GM23338 (cell line): ENCODE measurements at regions not wholly inside any gene's neighbourhood (a gene's known extent, or its start where the extent isn't known, plus 50 kb on each side); places are given as distances from the start of the nearest gene placed in this dataset.

ENCODE experiments used
- ATAC-seq: fragments of 200-7000 bp; cut with Tn5 transposase; 3 replicates; pipeline ENCODE4 v1.9.1; 2020
- DNase-seq: peaks from one replicate; pipeline ENCODE4 v3.0.0-alpha.2; 2015; ENCODE audit warnings: low spot score
- H2AFZ ChIP-seq: fragments of 200-600 bp; sonication (generic); 2 replicates; pipeline ENCODE4 v1.8.0; 2016; ENCODE audit warnings: antibody characterized with exemption, mild to moderate bottlenecking, moderate library complexity
- H3F3A ChIP-seq: fragments of 200-600 bp; sonication (generic); replicated peaks from 2 replicates; pipeline ENCODE4 v1.8.0; 2017; ENCODE audit warnings: antibody characterized with exemption, mixed run types, low read depth
- H3K27ac ChIP-seq: fragments of 200-600 bp; sonication (generic); 2 replicates; pipeline ENCODE4 v1.6.1; 2016; ENCODE audit warnings: low read depth
- H3K27me3 ChIP-seq: fragments of 200-600 bp; sonication (generic); 2 replicates; pipeline ENCODE4 v1.8.0; 2016; ENCODE audit warnings: mild to moderate bottlenecking, mixed run types, moderate library complexity; ENCODE audit not compliant: insufficient read depth
- H3K36me3 ChIP-seq: fragments of 200-600 bp; sonication (generic); 2 replicates; pipeline ENCODE4 v1.8.0; 2016; ENCODE audit warnings: mild to moderate bottlenecking; ENCODE audit not compliant: insufficient read depth
- H3K4me1 ChIP-seq: fragments of 200-600 bp; sonication (generic); 2 replicates; pipeline ENCODE4 v1.8.0; 2016; ENCODE audit warnings: mild to moderate bottlenecking, moderate library complexity; ENCODE audit not compliant: insufficient read depth
- H3K4me2 ChIP-seq: fragments of 200-600 bp; sonication (generic); 2 replicates; pipeline ENCODE4 v1.7.1; 2017; ENCODE audit warnings: mixed run types
- H3K4me3 ChIP-seq: fragments of 200-600 bp; sonication (generic); 2 replicates; pipeline ENCODE4 v1.6.1; 2016; ENCODE audit warnings: mixed run types
- H3K79me2 ChIP-seq: fragments of 200-600 bp; sonication (generic); replicated peaks from 2 replicates; pipeline ENCODE4 v1.8.0; 2017; ENCODE audit warnings: mild to moderate bottlenecking; ENCODE audit not compliant: insufficient read depth
- H3K9me2 ChIP-seq: fragments of 200-600 bp; sonication (generic); 2 replicates; pipeline ENCODE4 v1.8.0; 2017; ENCODE audit not compliant: insufficient read depth
- H4K20me1 ChIP-seq: fragments of 200-600 bp; sonication (generic); replicated peaks from 2 replicates; pipeline ENCODE4 v1.8.0; 2017; ENCODE audit warnings: mild to moderate bottlenecking; ENCODE audit not compliant: insufficient read depth
- H3K27ac Mint-ChIP-seq: 2 replicates; pipeline ENCODE4 v1.8.0; 2020; ENCODE audit warnings: inconsistent platforms, mild to moderate bottlenecking, moderate library complexity, mixed read lengths
- H3K27me3 Mint-ChIP-seq: 3 replicates; pipeline ENCODE4 v1.8.0; 2022; ENCODE audit warnings: low read depth, mild to moderate bottlenecking, moderate library complexity, mixed read lengths, inconsistent platforms; ENCODE audit not compliant: insufficient read depth, poor library complexity
- H3K36me3 Mint-ChIP-seq: 3 replicates; pipeline ENCODE4 v1.8.0; 2021; ENCODE audit warnings: low read depth, mild to moderate bottlenecking, inconsistent platforms, moderate library complexity, mixed read lengths
- H3K4me1 Mint-ChIP-seq: 3 replicates; pipeline ENCODE4 v1.8.0; 2020; ENCODE audit warnings: mild to moderate bottlenecking, inconsistent platforms, mixed read lengths
- H3K4me3 Mint-ChIP-seq: 3 replicates; pipeline ENCODE4 v1.8.0; 2021; ENCODE audit warnings: moderate library complexity, mild to moderate bottlenecking, inconsistent platforms, mixed read lengths
- H3K9me3 Mint-ChIP-seq: 3 replicates; pipeline ENCODE4 v1.8.0; 2020; ENCODE audit warnings: moderate library complexity, mild to moderate bottlenecking, inconsistent platforms, mixed read lengths
- CREB1 ChIP-seq: fragments of 250-450 bp; sonication (Bioruptor Pico); IDR thresholded peaks from 2 replicates; pipeline ENCODE4 v1.5.0; 2020; ENCODE audit warnings: low read depth, mild to moderate bottlenecking, moderate library complexity
- EZH2phosphoT487 ChIP-seq: fragments of 200-600 bp; sonication (generic); IDR thresholded peaks from one replicate; pipeline ENCODE4 v1.8.1; 2018; ENCODE audit warnings: antibody characterized with exemption; ENCODE audit not compliant: unreplicated experiment
- ZNF331 ChIP-seq: fragments of 250-450 bp; sonication (Bioruptor Pico); IDR thresholded peaks from 2 replicates; pipeline ENCODE4 v1.5.0; 2020; ENCODE audit warnings: low read depth, mild to moderate bottlenecking, moderate library complexity
- TF ChIP-seq, protein P1 (sequence below): IDR thresholded peaks from one replicate; pipeline ENCODE4 v1.6.1; 2018; ENCODE audit warnings: antibody characterized with exemption; ENCODE audit not compliant: unreplicated experiment
- TF ChIP-seq, protein P2 (sequence below): IDR thresholded peaks from 2 replicates; pipeline ENCODE4 v1.6.1; 2016; ENCODE audit warnings: antibody characterized with exemption
- TF ChIP-seq, protein P3 (sequence below): fragments of 250-450 bp; sonication (Bioruptor Pico); IDR thresholded peaks from 2 replicates; pipeline ENCODE4 v1.5.0; 2020; ENCODE audit warnings: mild to moderate bottlenecking, moderate library complexity

DNA sequence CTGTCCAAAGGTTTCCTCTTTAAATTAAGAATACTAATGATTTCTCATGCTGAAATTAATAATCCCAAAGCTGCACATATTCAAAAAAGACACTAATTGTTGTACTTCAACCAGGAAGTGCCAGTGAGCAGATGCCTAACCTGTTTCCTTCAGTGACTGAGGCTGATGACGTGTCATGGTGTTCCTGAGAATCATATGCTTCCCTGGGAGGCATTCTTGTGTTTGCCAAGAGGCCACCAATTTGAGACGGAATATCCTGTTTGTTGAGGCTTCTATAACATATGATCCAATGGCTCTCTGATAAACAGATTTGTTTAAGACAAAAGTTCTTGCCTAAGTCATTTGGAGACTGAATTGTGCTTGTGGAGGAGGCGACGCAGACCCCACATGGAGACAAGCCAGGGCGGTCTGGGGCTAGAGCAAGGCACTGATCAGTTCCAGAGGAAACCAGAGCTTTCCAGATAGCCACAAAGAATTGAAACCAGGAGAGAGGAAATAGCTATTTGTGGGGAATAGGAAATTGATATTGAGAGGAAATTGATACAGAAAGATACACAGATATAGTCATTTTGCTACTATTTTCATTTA, 66.4 kb upstream of the ZNF608 start:
- no peak overlapping the region for H3K27ac Mint-ChIP-seq
- no peak overlapping the region for H3K4me3 ChIP-seq
- no peaks in the 10 kb centered on the region for H3K79me2 ChIP-seq

More for the DNA sequence above, 66.4 kb upstream of the ZNF608 start:
- Mint-ChIP-seq H3K9me3 (no peaks in the 10 kb centered on the region), H3K36me3 (no peaks in the 10 kb centered on the region), H3K27me3 (peaks cover 4% of the 10 kb centered on the region), H3K4me1 (peaks cover 10% of the 10 kb centered on the region), H3K4me3 (no peak overlapping the region)
- DNase-seq = no peak
- TF ChIP-seq, protein P1, sequence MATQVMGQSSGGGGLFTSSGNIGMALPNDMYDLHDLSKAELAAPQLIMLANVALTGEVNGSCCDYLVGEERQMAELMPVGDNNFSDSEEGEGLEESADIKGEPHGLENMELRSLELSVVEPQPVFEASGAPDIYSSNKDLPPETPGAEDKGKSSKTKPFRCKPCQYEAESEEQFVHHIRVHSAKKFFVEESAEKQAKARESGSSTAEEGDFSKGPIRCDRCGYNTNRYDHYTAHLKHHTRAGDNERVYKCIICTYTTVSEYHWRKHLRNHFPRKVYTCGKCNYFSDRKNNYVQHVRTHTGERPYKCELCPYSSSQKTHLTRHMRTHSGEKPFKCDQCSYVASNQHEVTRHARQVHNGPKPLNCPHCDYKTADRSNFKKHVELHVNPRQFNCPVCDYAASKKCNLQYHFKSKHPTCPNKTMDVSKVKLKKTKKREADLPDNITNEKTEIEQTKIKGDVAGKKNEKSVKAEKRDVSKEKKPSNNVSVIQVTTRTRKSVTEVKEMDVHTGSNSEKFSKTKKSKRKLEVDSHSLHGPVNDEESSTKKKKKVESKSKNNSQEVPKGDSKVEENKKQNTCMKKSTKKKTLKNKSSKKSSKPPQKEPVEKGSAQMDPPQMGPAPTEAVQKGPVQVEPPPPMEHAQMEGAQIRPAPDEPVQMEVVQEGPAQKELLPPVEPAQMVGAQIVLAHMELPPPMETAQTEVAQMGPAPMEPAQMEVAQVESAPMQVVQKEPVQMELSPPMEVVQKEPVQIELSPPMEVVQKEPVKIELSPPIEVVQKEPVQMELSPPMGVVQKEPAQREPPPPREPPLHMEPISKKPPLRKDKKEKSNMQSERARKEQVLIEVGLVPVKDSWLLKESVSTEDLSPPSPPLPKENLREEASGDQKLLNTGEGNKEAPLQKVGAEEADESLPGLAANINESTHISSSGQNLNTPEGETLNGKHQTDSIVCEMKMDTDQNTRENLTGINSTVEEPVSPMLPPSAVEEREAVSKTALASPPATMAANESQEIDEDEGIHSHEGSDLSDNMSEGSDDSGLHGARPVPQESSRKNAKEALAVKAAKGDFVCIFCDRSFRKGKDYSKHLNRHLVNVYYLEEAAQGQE = no peak
- TF ChIP-seq CREB1 (CRISPR knock-in tag) (no peak), ZNF331 (CRISPR knock-in tag) (no peak), EZH2phosphoT487 (no peak)
- TF ChIP-seq, protein P2, sequence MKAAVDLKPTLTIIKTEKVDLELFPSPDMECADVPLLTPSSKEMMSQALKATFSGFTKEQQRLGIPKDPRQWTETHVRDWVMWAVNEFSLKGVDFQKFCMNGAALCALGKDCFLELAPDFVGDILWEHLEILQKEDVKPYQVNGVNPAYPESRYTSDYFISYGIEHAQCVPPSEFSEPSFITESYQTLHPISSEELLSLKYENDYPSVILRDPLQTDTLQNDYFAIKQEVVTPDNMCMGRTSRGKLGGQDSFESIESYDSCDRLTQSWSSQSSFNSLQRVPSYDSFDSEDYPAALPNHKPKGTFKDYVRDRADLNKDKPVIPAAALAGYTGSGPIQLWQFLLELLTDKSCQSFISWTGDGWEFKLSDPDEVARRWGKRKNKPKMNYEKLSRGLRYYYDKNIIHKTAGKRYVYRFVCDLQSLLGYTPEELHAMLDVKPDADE = no peak
- TF ChIP-seq, protein P3, sequence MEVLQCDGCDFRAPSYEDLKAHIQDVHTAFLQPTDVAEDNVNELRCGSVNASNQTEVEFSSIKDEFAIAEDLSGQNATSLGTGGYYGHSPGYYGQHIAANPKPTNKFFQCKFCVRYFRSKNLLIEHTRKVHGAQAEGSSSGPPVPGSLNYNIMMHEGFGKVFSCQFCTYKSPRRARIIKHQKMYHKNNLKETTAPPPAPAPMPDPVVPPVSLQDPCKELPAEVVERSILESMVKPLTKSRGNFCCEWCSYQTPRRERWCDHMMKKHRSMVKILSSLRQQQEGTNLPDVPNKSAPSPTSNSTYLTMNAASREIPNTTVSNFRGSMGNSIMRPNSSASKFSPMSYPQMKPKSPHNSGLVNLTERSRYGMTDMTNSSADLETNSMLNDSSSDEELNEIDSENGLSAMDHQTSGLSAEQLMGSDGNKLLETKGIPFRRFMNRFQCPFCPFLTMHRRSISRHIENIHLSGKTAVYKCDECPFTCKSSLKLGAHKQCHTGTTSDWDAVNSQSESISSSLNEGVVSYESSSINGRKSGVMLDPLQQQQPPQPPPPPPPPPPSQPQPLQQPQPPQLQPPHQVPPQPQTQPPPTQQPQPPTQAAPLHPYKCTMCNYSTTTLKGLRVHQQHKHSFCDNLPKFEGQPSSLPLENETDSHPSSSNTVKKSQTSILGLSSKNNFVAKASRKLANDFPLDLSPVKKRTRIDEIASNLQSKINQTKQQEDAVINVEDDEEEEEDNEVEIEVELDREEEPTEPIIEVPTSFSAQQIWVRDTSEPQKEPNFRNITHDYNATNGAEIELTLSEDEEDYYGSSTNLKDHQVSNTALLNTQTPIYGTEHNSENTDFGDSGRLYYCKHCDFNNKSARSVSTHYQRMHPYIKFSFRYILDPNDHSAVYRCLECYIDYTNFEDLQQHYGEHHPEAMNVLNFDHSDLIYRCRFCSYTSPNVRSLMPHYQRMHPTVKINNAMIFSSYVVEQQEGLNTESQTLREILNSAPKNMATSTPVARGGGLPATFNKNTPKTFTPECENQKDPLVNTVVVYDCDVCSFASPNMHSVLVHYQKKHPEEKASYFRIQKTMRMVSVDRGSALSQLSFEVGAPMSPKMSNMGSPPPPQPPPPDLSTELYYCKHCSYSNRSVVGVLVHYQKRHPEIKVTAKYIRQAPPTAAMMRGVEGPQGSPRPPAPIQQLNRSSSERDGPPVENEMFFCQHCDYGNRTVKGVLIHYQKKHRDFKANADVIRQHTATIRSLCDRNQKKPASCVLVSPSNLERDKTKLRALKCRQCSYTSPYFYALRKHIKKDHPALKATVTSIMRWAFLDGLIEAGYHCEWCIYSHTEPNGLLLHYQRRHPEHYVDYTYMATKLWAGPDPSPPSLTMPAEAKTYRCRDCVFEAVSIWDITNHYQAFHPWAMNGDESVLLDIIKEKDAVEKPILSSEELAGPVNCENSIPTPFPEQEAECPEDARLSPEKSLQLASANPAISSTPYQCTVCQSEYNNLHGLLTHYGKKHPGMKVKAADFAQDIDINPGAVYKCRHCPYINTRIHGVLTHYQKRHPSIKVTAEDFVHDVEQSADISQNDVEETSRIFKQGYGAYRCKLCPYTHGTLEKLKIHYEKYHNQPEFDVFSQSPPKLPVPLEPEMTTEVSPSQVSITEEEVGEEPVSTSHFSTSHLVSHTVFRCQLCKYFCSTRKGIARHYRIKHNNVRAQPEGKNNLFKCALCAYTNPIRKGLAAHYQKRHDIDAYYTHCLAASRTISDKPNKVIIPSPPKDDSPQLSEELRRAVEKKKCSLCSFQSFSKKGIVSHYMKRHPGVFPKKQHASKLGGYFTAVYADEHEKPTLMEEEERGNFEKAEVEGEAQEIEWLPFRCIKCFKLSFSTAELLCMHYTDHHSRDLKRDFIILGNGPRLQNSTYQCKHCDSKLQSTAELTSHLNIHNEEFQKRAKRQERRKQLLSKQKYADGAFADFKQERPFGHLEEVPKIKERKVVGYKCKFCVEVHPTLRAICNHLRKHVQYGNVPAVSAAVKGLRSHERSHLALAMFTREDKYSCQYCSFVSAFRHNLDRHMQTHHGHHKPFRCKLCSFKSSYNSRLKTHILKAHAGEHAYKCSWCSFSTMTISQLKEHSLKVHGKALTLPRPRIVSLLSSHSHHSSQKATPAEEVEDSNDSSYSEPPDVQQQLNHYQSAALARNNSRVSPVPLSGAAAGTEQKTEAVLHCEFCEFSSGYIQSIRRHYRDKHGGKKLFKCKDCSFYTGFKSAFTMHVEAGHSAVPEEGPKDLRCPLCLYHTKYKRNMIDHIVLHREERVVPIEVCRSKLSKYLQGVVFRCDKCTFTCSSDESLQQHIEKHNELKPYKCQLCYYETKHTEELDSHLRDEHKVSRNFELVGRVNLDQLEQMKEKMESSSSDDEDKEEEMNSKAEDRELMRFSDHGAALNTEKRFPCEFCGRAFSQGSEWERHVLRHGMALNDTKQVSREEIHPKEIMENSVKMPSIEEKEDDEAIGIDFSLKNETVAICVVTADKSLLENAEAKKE (CRISPR knock-in tag) = no peak
- ATAC-seq = no peak
- Histone ChIP-seq H2AFZ (peak overlapping the region; percentile 15; the same call in 1 of the 2 replicates), H3K4me2 (no peak overlapping the region), H3K27me3 (no peaks in the 10 kb centered on the region), H3K27ac (no peak overlapping the region), H3K9me2 (no peaks in the 10 kb centered on the region), H3K36me3 (no peaks in the 10 kb centered on the region; the same call in 1 of the 2 replicates), H4K20me1 (no peaks in the 10 kb centered on the region), H3K4me1 (no peaks in the 10 kb centered on the region), H3F3A (no peaks in the 10 kb centered on the region)
